ENCODE measurements at regions not wholly inside any gene's neighbourhood (a gene's known extent, or its start where the extent isn't known, plus 50 kb on each side); places are given as distances from the start of the nearest gene placed in this dataset.

- TF ChIP-seq EP300 (IDR thresholded peaks at IDR 0.05) (no peak), CTCF (IDR thresholded peaks at IDR 0.05) (no peak), POLR2AphosphoS5 (IDR thresholded peaks at IDR 0.05) (no peak)
Observed at GRCh38 chr9:36746415-36746814, 173.7 kb downstream of the MELK start.
